WTC11 (cell line): ENCODE measurements at regions not wholly inside any gene's neighbourhood (a gene's known extent, or its start where the extent isn't known, plus 50 kb on each side); places are given as distances from the start of the nearest gene placed in this dataset.

Experiments
- FOXP1 ChIP-seq: sonication (generic); formaldehyde crosslinking; IDR thresholded peaks from 2 replicates; pipeline ENCODE4 v1.8.0; 2022; ENCODE audit warnings: missing genetic modification reagents, mild to moderate bottlenecking, moderate library complexity, borderline replicate concordance
- USF2 ChIP-seq: sonication (generic); formaldehyde crosslinking; IDR thresholded peaks from 2 replicates; pipeline ENCODE4 v1.8.1; 2023; ENCODE audit warnings: mild to moderate bottlenecking, missing genetic modification reagents, moderate library complexity
- TF ChIP-seq, protein P1 (sequence below): fragments of 200-600 bp; IDR thresholded peaks from 2 replicates; pipeline ENCODE4 v1.8.0; 2022; ENCODE audit warnings: antibody characterized with exemption

DNA sequence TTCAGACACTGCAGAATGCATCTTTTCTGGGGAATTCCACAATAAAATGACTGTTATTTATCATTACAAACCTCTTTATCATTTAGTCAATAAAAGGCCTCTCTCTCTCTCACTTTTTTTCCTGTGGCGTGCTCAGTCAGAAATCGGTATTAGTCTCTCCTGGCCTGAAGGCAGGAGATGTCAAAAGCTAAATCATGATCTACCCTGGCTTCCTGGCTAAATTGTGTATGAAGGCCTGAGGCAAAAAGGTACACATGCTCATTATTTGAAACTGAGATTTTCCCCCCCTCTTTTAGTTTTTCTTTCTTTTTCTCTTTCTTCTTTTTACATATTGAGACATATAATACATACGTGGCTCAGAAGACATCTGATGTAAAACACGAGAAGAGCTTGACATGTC, 375.0 kb upstream of the SLC35B3 start:
- TF ChIP-seq, protein P1, sequence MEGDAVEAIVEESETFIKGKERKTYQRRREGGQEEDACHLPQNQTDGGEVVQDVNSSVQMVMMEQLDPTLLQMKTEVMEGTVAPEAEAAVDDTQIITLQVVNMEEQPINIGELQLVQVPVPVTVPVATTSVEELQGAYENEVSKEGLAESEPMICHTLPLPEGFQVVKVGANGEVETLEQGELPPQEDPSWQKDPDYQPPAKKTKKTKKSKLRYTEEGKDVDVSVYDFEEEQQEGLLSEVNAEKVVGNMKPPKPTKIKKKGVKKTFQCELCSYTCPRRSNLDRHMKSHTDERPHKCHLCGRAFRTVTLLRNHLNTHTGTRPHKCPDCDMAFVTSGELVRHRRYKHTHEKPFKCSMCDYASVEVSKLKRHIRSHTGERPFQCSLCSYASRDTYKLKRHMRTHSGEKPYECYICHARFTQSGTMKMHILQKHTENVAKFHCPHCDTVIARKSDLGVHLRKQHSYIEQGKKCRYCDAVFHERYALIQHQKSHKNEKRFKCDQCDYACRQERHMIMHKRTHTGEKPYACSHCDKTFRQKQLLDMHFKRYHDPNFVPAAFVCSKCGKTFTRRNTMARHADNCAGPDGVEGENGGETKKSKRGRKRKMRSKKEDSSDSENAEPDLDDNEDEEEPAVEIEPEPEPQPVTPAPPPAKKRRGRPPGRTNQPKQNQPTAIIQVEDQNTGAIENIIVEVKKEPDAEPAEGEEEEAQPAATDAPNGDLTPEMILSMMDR: no peak
- no peak for TF ChIP-seq USF2
- no peak for TF ChIP-seq FOXP1
